Heart left ventricle (tissue), 13 donors: ENCODE measurements at regions not wholly inside any gene's neighbourhood (a gene's known extent, or its start where the extent isn't known, plus 50 kb on each side); places are given as distances from the start of the nearest gene placed in this dataset.

ENCODE experiments used
- CTCF ChIP-seq, 12 donors: fragments of 200-600 bp; sonication (generic) in 4 of 12; IDR thresholded peaks; one replicate each; pipeline versions ENCODE4 v1.5.0 to v1.8.0; 2018 to 2022; ENCODE audit warnings: antibody characterized with exemption in 12 of 12, mild to moderate bottlenecking in 5 of 12
- POLR2A ChIP-seq, 2 donors: fragments of 450-650 bp; IDR thresholded peaks; one replicate each; pipeline ENCODE4 v1.6.1; 2017; ENCODE audit warnings: antibody characterized with exemption in 2 of 2, mild to moderate bottlenecking in 2 of 2, moderate library complexity in 2 of 2
- donor health status: ischemic (EF 13 %, LVEDD 7.1; RV severe dilation, severe dysfunction).
- donor health status: DM: no; HTN: yes; CAD: no.
- donor health status: DM: no; HTN: no; CAD: no.
- donor health status: ischemic (EF 25% LVEDD 6.9; RV normal size, moderate dysfunction).
- donor health status: ischemic (EF 25% LVEDD 5.7; RV mildly dilated, moderate dysfunction).
- donor health status: ischemic (EF 35%, LVEDD 5.7; RV mildly dilated, moderate dysfunction).
- donor health status: nonischemic (EF 11% LVEDD 7.7; RV severe dilation, severe dysfunction).
- donor health status: DM: yes; HTN: yes; CAD: no.
- donor health status: PGD.
- donor health status: ischemic (EF 29% LVEDD 5.4; RV normal size, mild dysfunction).
- donor health status: nonischemic (EF 23%, LVEDD 6.1; RV moderate dilation, normal function).

GRCh38 chr2:4140281-4140970 lies 437.1 kb downstream of the DCDC2C start:
- TF ChIP-seq CTCF (IDR thresholded peaks at IDR 0.05) (no peak), POLR2A (IDR thresholded peaks at IDR 0.05) (no peak)
